Panc1 (cell line): ENCODE measurements at regions not wholly inside any gene's neighbourhood (a gene's known extent, or its start where the extent isn't known, plus 50 kb on each side); places are given as distances from the start of the nearest gene placed in this dataset.

Source experiments
- ATAC-seq: fragments of 200-7000 bp; cut with Tn5 transposase; 2 replicates; pipeline ENCODE4 v1.9.1; 2020; ENCODE audit warnings: mild to moderate bottlenecking, moderate library complexity
- BruUV-seq: library from RNA; stranded (reverse); fragments of 400-500 nt; replicated peaks from 2 replicates; lab custom pipeline; 2021; lab: Mats Ljungman, UMichigan
- CTCF ChIA-PET: fragments of 300-600 bp; sonication (Branson Sonifier 250); formaldehyde crosslinking; loops from one replicate; lab custom pipeline; 2022; ENCODE audit warnings: antibody characterized with exemption; lab: Charles Lee
- POLR2A ChIA-PET: fragments of 300-600 bp; sonication (Branson Sonifier 250); formaldehyde crosslinking; loops from one replicate; lab custom pipeline; 2022; ENCODE audit warnings: antibody characterized with exemption; lab: Charles Lee
- DNase-seq: peaks from one replicate; pipeline ENCODE4 v3.0.0-alpha.2; 2010; ENCODE audit warnings: low read depth, low spot score
- H3K27ac ChIP-seq: 2 replicates; pipeline ENCODE4 v1.5.1; 2011; ENCODE audit warnings: mild to moderate bottlenecking, low read length, inconsistent platforms
- H3K27me3 ChIP-seq: fragments of 200-500 bp; sonication (Bioruptor generic); 2 replicates; pipeline ENCODE4 v1.6.0; 2014; ENCODE audit warnings: low read length, inconsistent platforms; ENCODE audit not compliant: control insufficient read depth, insufficient read depth
- H3K36me3 ChIP-seq: fragments of 200-500 bp; sonication (Bioruptor generic); 2 replicates; pipeline ENCODE4 v1.5.1; 2014; ENCODE audit warnings: inconsistent platforms, mild to moderate bottlenecking, low read length, moderate library complexity; ENCODE audit not compliant: control insufficient read depth, insufficient read depth
- H3K4me1 ChIP-seq: 2 replicates; pipeline ENCODE4 v1.5.1; 2011; ENCODE audit warnings: inconsistent platforms, mild to moderate bottlenecking, low read length, moderate library complexity; ENCODE audit not compliant: control insufficient read depth, insufficient read depth
- H3K4me3 ChIP-seq, 2 experiments: 2 replicates each; pipeline ENCODE4 v1.5.1; 2011 to 2012; ENCODE audit warnings: low read depth in 2 of 2, low read length in 2 of 2, mild to moderate bottlenecking in 2 of 2, inconsistent platforms in 1 of 2, moderate library complexity in 1 of 2
- H3K9me3 ChIP-seq: fragments of 200-500 bp; sonication (Bioruptor generic); 2 replicates; pipeline ENCODE4 v1.5.1; 2014; ENCODE audit warnings: low read depth, mild to moderate bottlenecking, inconsistent platforms, low read length, moderate library complexity; ENCODE audit not compliant: control insufficient read depth, insufficient read depth
- POLR2AphosphoS5 ChIP-seq: IDR thresholded peaks from 2 replicates; pipeline ENCODE4 v1.6.1; 2012; ENCODE audit warnings: mild to moderate bottlenecking, low read depth, low read length, moderate library complexity
- SIN3A ChIP-seq: IDR thresholded peaks from 2 replicates; pipeline ENCODE4 v1.6.1; 2012; ENCODE audit warnings: low read depth, mild to moderate bottlenecking, low read length, moderate library complexity, borderline replicate concordance; ENCODE audit not compliant: insufficient read depth
- TCF7L2 ChIP-seq: IDR thresholded peaks from 2 replicates; pipeline ENCODE4 v1.6.1; 2011; ENCODE audit warnings: mild to moderate bottlenecking, low read depth, low read length, inconsistent platforms
- in situ Hi-C: cut with HindIII; loops from 2 replicates; pipeline ENCODE4 v1.10.0; 2016; ENCODE audit warnings: low sequenced_read_pairs, low pct_unique_long_range_greater_than_20kb
- intact Hi-C: fragments of 100-400 bp; cut with micrococcal nuclease; formaldehyde crosslinking; loops from one replicate; pipeline ENCODE4 v1.10.0; 2022; ENCODE audit not compliant: unreplicated experiment
- TF ChIP-seq, protein P1 (sequence below), 2 experiments: IDR thresholded peaks; 2 replicates each; pipeline ENCODE4 v1.6.1; 2011 to 2012; ENCODE audit warnings: low read depth in 2 of 2, control low read depth in 1 of 2, low read length in 1 of 2, mild to moderate bottlenecking in 1 of 2, moderate library complexity in 1 of 2; ENCODE audit not compliant: insufficient read depth in 1 of 2
- TF ChIP-seq, protein P2 (sequence below): fragments of 450-650 bp; IDR thresholded peaks from 2 replicates; pipeline ENCODE4 v1.5.1; 2017; ENCODE audit warnings: mild to moderate bottlenecking

DNA sequence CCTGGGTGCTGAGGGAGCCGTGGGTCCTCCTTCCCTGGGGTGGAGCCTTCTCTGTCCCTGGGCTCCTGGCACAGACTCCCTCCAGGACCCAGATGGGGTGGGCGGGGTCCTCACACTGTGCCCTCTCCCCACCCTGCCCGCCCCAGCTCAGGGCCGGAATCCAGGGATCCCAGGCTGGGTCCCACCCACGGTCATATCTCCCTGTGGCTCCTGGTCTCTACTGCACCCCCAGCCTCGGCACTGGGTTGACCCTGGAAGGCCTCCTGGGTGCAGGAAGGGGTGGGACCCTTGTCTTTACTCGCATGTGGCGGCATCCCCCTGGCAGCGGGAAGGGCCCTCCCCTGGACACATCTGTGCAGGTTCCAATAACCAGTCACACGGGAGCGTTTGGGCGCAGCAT lies 75.8 kb upstream of the EIF5 start:
- Histone ChIP-seq H3K36me3 (no peaks in the 10 kb centered on the region), H3K27ac (no peak overlapping the region), H3K27me3 (no peaks in the 10 kb centered on the region), H3K4me3 (no peak overlapping the region), H3K4me1 (peaks cover 2% of the 10 kb centered on the region; the same call in 1 of the 2 replicates), H3K9me3 (no peaks in the 10 kb centered on the region)
- ATAC-seq (no peak), DNase-seq (no peak)
- in situ Hi-C loops, result no loop called here
- intact Hi-C loops, result no loop called here
- ChIA-PET POLR2A (no interaction called here), CTCF (no interaction called here)
- TF ChIP-seq, protein P1, sequence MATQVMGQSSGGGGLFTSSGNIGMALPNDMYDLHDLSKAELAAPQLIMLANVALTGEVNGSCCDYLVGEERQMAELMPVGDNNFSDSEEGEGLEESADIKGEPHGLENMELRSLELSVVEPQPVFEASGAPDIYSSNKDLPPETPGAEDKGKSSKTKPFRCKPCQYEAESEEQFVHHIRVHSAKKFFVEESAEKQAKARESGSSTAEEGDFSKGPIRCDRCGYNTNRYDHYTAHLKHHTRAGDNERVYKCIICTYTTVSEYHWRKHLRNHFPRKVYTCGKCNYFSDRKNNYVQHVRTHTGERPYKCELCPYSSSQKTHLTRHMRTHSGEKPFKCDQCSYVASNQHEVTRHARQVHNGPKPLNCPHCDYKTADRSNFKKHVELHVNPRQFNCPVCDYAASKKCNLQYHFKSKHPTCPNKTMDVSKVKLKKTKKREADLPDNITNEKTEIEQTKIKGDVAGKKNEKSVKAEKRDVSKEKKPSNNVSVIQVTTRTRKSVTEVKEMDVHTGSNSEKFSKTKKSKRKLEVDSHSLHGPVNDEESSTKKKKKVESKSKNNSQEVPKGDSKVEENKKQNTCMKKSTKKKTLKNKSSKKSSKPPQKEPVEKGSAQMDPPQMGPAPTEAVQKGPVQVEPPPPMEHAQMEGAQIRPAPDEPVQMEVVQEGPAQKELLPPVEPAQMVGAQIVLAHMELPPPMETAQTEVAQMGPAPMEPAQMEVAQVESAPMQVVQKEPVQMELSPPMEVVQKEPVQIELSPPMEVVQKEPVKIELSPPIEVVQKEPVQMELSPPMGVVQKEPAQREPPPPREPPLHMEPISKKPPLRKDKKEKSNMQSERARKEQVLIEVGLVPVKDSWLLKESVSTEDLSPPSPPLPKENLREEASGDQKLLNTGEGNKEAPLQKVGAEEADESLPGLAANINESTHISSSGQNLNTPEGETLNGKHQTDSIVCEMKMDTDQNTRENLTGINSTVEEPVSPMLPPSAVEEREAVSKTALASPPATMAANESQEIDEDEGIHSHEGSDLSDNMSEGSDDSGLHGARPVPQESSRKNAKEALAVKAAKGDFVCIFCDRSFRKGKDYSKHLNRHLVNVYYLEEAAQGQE (IDR thresholded peaks at IDR 0.05; ENCODE audit: insufficient read depth in 1 of 2, low read depth in 2 of 2, low read length in 1 of 2), result no peak
- TF ChIP-seq SIN3A (no peak), POLR2AphosphoS5 (no peak), TCF7L2 (no peak)
- TF ChIP-seq, protein P2, sequence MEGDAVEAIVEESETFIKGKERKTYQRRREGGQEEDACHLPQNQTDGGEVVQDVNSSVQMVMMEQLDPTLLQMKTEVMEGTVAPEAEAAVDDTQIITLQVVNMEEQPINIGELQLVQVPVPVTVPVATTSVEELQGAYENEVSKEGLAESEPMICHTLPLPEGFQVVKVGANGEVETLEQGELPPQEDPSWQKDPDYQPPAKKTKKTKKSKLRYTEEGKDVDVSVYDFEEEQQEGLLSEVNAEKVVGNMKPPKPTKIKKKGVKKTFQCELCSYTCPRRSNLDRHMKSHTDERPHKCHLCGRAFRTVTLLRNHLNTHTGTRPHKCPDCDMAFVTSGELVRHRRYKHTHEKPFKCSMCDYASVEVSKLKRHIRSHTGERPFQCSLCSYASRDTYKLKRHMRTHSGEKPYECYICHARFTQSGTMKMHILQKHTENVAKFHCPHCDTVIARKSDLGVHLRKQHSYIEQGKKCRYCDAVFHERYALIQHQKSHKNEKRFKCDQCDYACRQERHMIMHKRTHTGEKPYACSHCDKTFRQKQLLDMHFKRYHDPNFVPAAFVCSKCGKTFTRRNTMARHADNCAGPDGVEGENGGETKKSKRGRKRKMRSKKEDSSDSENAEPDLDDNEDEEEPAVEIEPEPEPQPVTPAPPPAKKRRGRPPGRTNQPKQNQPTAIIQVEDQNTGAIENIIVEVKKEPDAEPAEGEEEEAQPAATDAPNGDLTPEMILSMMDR, result no peak
- BruUV-seq, result no TSS peak

DNA sequence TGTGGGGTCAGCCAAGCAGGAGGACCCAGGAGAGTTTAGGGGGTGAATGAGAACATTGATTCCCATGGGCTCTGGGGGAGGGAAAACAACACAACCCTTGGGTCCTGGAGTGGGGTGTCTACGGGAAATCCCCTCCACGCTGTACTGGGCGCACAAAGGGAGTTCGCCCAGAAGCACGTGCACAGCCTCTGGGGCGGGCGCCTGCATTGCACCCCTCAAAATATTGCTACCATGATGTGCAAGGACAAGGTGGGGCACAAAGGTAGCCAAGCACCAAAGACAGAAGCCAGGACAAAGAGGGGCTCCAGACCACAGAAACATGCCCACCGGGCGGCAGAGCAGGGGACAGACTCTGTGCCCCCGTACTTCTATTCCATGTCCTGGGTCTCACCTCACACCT lies 74.9 kb upstream of the EIF5 start:
- Histone ChIP-seq H3K36me3 (no peaks in the 10 kb centered on the region), H3K27ac (no peak overlapping the region), H3K27me3 (no peaks in the 10 kb centered on the region), H3K4me3 (no peak overlapping the region), H3K9me3 (no peaks in the 10 kb centered on the region), H3K4me1 (peaks cover 2% of the 10 kb centered on the region; the same call in 1 of the 2 replicates)
- ATAC-seq (no peak), DNase-seq (no peak)
- CTCF ChIA-PET, result no interaction called here
- in situ Hi-C loops, result no loop called here
- intact Hi-C loops, result no loop called here
- BruUV-seq, result no TSS peak
- TF ChIP-seq TCF7L2 (no peak), POLR2AphosphoS5 (no peak), SIN3A (no peak)
- TF ChIP-seq, protein P2, result no peak
- TF ChIP-seq, protein P1 (IDR thresholded peaks at IDR 0.05; ENCODE audit: insufficient read depth in 1 of 2, low read depth in 2 of 2, low read length in 1 of 2), result no peak
- POLR2A ChIA-PET, result no interaction called here
